ENCODE measurements at regions not wholly inside any gene's neighbourhood (a gene's known extent, or its start where the extent isn't known, plus 50 kb on each side); places are given as distances from the start of the nearest gene placed in this dataset.

GRCh38 chr3:182366746-182367145 is 426.6 kb upstream of the ATP11B start:
- H3K36me3 ChIP-seq (replicated peaks), result no peaks in the 10 kb centered on the region
- TF ChIP-seq CTCF (IDR thresholded peaks at IDR 0.05; ENCODE audit: low read depth, low read length, missing control alignments), result no peak
- no peak overlapping the region for H3K4me3 ChIP-seq (ENCODE audit: low read depth, low read length)
- no peak for DNase-seq
- no peaks in the 10 kb centered on the region for H3K27me3 ChIP-seq (replicated peaks)
- no peak overlapping the region for H3K27ac ChIP-seq
- in situ Hi-C loops (cut with HindIII; ENCODE audit: low pct_ligation_motif_present, low sequenced_read_pairs), result no loop called here

- DNase-seq, result no peak
- no peak overlapping the region for H3K27ac ChIP-seq
- no peaks in the 10 kb centered on the region for H3K27me3 ChIP-seq (replicated peaks)
- no peaks in the 10 kb centered on the region for H3K36me3 ChIP-seq (replicated peaks)
- no peak for TF ChIP-seq CTCF (IDR thresholded peaks at IDR 0.05; ENCODE audit: low read depth, low read length, missing control alignments)
- H3K4me3 ChIP-seq (ENCODE audit: low read depth, low read length), result no peak overlapping the region
- in situ Hi-C loops (cut with HindIII; ENCODE audit: low pct_ligation_motif_present, low sequenced_read_pairs), result no loop called here
Observed at GRCh38 chr3:182369861-182370260, 423.4 kb upstream of the ATP11B start.

GRCh38 chr3:182370949-182371348 is 422.4 kb upstream of the ATP11B start:
- TF ChIP-seq CTCF (IDR thresholded peaks at IDR 0.05; ENCODE audit: low read depth, low read length, missing control alignments), result no peak
- in situ Hi-C loops (cut with HindIII; ENCODE audit: low pct_ligation_motif_present, low sequenced_read_pairs), result no loop called here
- Histone ChIP-seq H3K36me3 (replicated peaks) (no peaks in the 10 kb centered on the region), H3K27me3 (replicated peaks) (no peaks in the 10 kb centered on the region), H3K27ac (no peak overlapping the region), H3K4me3 (ENCODE audit: low read depth, low read length) (no peak overlapping the region)
- DNase-seq, result no peak

GRCh38 chr3:182375916-182376315 is 417.4 kb upstream of the ATP11B start:
- in situ Hi-C loops (cut with HindIII; ENCODE audit: low pct_ligation_motif_present, low sequenced_read_pairs), result no loop called here

DNA sequence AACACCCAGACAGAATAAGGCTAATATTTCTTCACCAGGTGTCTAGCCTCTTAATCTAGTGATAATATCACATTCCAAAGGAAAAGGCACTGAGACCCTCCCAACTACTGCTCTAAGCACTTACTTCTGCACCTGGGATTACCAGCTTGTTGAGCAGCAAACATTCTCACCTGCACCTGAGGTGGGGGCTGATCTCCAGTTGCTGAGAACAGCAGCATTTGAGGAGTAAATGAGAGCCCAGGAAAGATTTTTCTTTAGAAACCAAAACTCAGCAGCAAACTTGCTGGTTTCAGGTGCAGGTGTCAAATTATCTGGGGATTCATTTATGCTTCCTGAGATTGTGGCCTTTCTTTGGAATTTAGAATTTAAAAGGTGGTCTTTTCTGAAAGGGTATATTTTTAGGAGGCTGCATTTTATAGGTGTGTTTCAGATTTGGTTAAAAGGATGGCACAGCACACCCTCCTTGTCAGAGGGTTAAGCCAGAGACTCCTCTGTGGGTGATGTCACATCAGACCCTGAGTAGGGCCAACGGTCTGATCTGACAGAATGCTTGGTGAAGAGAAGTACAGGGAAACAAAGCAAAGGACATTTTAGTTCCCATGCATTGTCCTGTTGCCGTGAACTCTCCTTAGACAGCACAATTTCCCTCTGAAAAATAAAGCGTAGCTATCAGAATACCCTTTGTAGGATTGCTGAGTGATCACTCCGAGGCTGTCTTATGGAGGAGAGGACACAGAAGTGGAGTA is 411.0 kb upstream of the ATP11B start:
- Histone ChIP-seq H3K4me3 (ENCODE audit: low read depth, low read length) (no peak overlapping the region), H3K36me3 (replicated peaks) (no peaks in the 10 kb centered on the region), H3K27ac (no peak overlapping the region), H3K27me3 (replicated peaks) (no peaks in the 10 kb centered on the region)
- in situ Hi-C loops (cut with HindIII; ENCODE audit: low pct_ligation_motif_present, low sequenced_read_pairs), result no loop called here
- TF ChIP-seq CTCF (IDR thresholded peaks at IDR 0.05; ENCODE audit: low read depth, low read length, missing control alignments), result no peak
- DNase-seq, result no peak

More at GRCh38 chr3:182375916-182376315, 417.4 kb upstream of the ATP11B start:
- no peak for DNase-seq
- no peak for TF ChIP-seq CTCF (IDR thresholded peaks at IDR 0.05; ENCODE audit: low read depth, low read length, missing control alignments)
- Histone ChIP-seq H3K4me3 (ENCODE audit: low read depth, low read length) (no peak overlapping the region), H3K27ac (no peak overlapping the region), H3K27me3 (replicated peaks) (no peaks in the 10 kb centered on the region), H3K36me3 (replicated peaks) (no peaks in the 10 kb centered on the region)

GRCh38 chr3:182384221-182384620 is 409.1 kb upstream of the ATP11B start:
- no peak overlapping the region for H3K4me3 ChIP-seq (ENCODE audit: low read depth, low read length)
- H3K27me3 ChIP-seq (replicated peaks), result no peaks in the 10 kb centered on the region
- no peak for DNase-seq
- no peak overlapping the region for H3K27ac ChIP-seq
- TF ChIP-seq CTCF (IDR thresholded peaks at IDR 0.05; ENCODE audit: low read depth, low read length, missing control alignments), result no peak
- H3K36me3 ChIP-seq (replicated peaks), result no peaks in the 10 kb centered on the region
- in situ Hi-C loops (cut with HindIII; ENCODE audit: low pct_ligation_motif_present, low sequenced_read_pairs), result no loop called here
